IMR-90 (cell line): ENCODE measurements at regions not wholly inside any gene's neighbourhood (a gene's known extent, or its start where the extent isn't known, plus 50 kb on each side); places are given as distances from the start of the nearest gene placed in this dataset.

Experiments
- ATAC-seq: fragments of 200-7000 bp; cut with Tn5 transposase; 2 replicates; pipeline ENCODE4 v1.9.1; 2020; ENCODE audit warnings: low read depth, mild to moderate bottlenecking, moderate library complexity
- BruUV-seq: library from RNA; stranded (reverse); fragments of 400-500 nt; replicated peaks from 2 replicates; lab custom pipeline; 2021; lab: Mats Ljungman, UMichigan
- CTCF ChIA-PET: fragments of 300-600 bp; formaldehyde crosslinking; extraction: SDS; loops from one replicate; lab custom pipeline; 2021; ENCODE audit warnings: antibody characterized with exemption; lab: Yijun Ruan, JAX
- POLR2A ChIA-PET: fragments of 300-600 bp; sonication (Branson Sonifier 250); formaldehyde crosslinking; loops from one replicate; lab custom pipeline; 2022; ENCODE audit warnings: antibody characterized with exemption; ENCODE audit not compliant: unreplicated experiment; lab: Charles Lee
- DNase-seq: peaks from one replicate; pipeline ENCODE4 v3.0.0; 2013
- H2AFZ ChIP-seq: replicated peaks from 2 replicates; pipeline ENCODE3; 2013; ENCODE audit warnings: low read length, mild to moderate bottlenecking; ENCODE audit not compliant: poor library complexity
- H2AK5ac ChIP-seq: 2 replicates; pipeline ENCODE4 v1.6.1; 2013; ENCODE audit warnings: low read depth, low read length, inconsistent platforms
- H2AK9ac ChIP-seq: replicated peaks from 2 replicates; pipeline ENCODE3; 2013; ENCODE audit warnings: mild to moderate bottlenecking, low read depth, low read length, moderate library complexity; ENCODE audit not compliant: poor library complexity
- H2BK120ac ChIP-seq: 2 replicates; pipeline ENCODE4 v1.6.1; 2013; ENCODE audit warnings: low read depth, low read length, inconsistent platforms
- H2BK15ac ChIP-seq: 3 replicates; pipeline ENCODE4 v1.6.1; 2013; ENCODE audit warnings: low read depth, low read length, inconsistent platforms
- H2BK20ac ChIP-seq: 2 replicates; pipeline ENCODE4 v1.6.1; 2013; ENCODE audit warnings: low read depth, mild to moderate bottlenecking, inconsistent platforms, low read length, moderate library complexity
- H2BK5ac ChIP-seq: 2 replicates; pipeline ENCODE4 v1.6.1; 2013; ENCODE audit warnings: mild to moderate bottlenecking, low read depth, low read length, inconsistent platforms; ENCODE audit not compliant: poor library complexity, severe bottlenecking
- H3K14ac ChIP-seq: replicated peaks from 2 replicates; pipeline ENCODE4 v1.6.1; 2013; ENCODE audit warnings: low read depth, low read length, inconsistent platforms
- H3K18ac ChIP-seq: 2 replicates; pipeline ENCODE4 v1.6.1; 2013; ENCODE audit warnings: low read depth, low read length, control low read depth
- H3K23ac ChIP-seq: 2 replicates; pipeline ENCODE4 v1.6.1; 2013; ENCODE audit warnings: low read depth, low read length, inconsistent platforms
- H3K27ac ChIP-seq: 2 replicates; pipeline ENCODE4 v1.5.1; 2013; ENCODE audit warnings: mild to moderate bottlenecking, control low read depth, low read length; ENCODE audit not compliant: insufficient read depth
- H3K27me3 ChIP-seq: 2 replicates; pipeline ENCODE4 v1.6.1; 2013; ENCODE audit warnings: low read length; ENCODE audit not compliant: control insufficient read depth, insufficient read depth
- H3K36me3 ChIP-seq: 2 replicates; pipeline ENCODE4 v1.6.1; 2013; ENCODE audit warnings: low read length, mixed read lengths; ENCODE audit not compliant: control insufficient read depth, insufficient read depth
- H3K4ac ChIP-seq: 2 replicates; pipeline ENCODE4 v1.6.1; 2013; ENCODE audit warnings: low read depth, low read length, inconsistent platforms
- H3K4me1 ChIP-seq: 2 replicates; pipeline ENCODE4 v1.6.1; 2013; ENCODE audit warnings: low read length, mixed read lengths; ENCODE audit not compliant: control insufficient read depth, insufficient read depth
- H3K4me2 ChIP-seq: 2 replicates; pipeline ENCODE4 v1.6.1; 2013; ENCODE audit warnings: low read depth, mild to moderate bottlenecking, control low read depth, low read length, moderate library complexity
- H3K4me3 ChIP-seq: 2 replicates; pipeline ENCODE4 v1.5.1; 2013; ENCODE audit warnings: low read depth, mild to moderate bottlenecking, control low read depth, low read length, moderate library complexity; ENCODE audit not compliant: insufficient read depth
- H3K56ac ChIP-seq: 2 replicates; pipeline ENCODE4 v1.6.1; 2013; ENCODE audit warnings: low read length, inconsistent platforms; ENCODE audit not compliant: insufficient read depth; ENCODE audit errors: extremely low read depth
- H3K79me1 ChIP-seq, 2 experiments: 2 replicates each; pipeline ENCODE4 v1.6.1; 2013; ENCODE audit warnings: low read length in 2 of 2, inconsistent platforms in 1 of 2, low read depth in 1 of 2
- H3K9ac ChIP-seq: 2 replicates; pipeline ENCODE4 v1.6.1; 2013; ENCODE audit warnings: low read depth, low read length, control low read depth
- H3K9me1 ChIP-seq: 2 replicates; pipeline ENCODE4 v1.6.1; 2013; ENCODE audit warnings: low read length, inconsistent platforms; ENCODE audit not compliant: insufficient read depth
- H3K9me3 ChIP-seq: 2 replicates; pipeline ENCODE4 v1.6.1; 2013; ENCODE audit warnings: low read length; ENCODE audit not compliant: control insufficient read depth, insufficient read depth
- H4K20me1 ChIP-seq: 2 replicates; pipeline ENCODE4 v1.6.1; 2013; ENCODE audit warnings: low read length, inconsistent platforms; ENCODE audit not compliant: insufficient read depth
- H4K5ac ChIP-seq: 2 replicates; pipeline ENCODE4 v1.6.1; 2013; ENCODE audit warnings: mild to moderate bottlenecking, low read depth, low read length, control low read depth
- H4K8ac ChIP-seq, 2 experiments: 2 replicates each; pipeline ENCODE4 v1.6.1; 2013; ENCODE audit warnings: low read depth in 2 of 2, low read length in 2 of 2, control low read depth in 1 of 2, inconsistent platforms in 1 of 2
- H4K91ac ChIP-seq: 2 replicates; pipeline ENCODE4 v1.6.1; 2013; ENCODE audit warnings: low read depth, low read length, inconsistent platforms; ENCODE audit not compliant: insufficient read depth
- CTCF ChIP-seq: conservative IDR thresholded peaks from 2 replicates; pipeline ENCODE4 v1.5.1; 2012; ENCODE audit warnings: mild to moderate bottlenecking, low read depth, low read length, improper control_type of control experiment
- FOS ChIP-seq: fragments of 150-350 bp; IDR thresholded peaks from 2 replicates; pipeline ENCODE4 v1.6.1; 2016; ENCODE audit warnings: low read depth, low read length
- NFE2L2 ChIP-seq: fragments of 150-350 bp; IDR thresholded peaks from 2 replicates; pipeline ENCODE4 v1.6.1; 2016; ENCODE audit warnings: low read depth, mild to moderate bottlenecking, low read length
- RAD21 ChIP-seq: IDR thresholded peaks from 2 replicates; pipeline ENCODE4 v1.6.1; 2012; ENCODE audit warnings: low read length, improper control_type of control experiment
- RFX5 ChIP-seq: IDR thresholded peaks from 2 replicates; pipeline ENCODE4 v1.8.0; 2012; ENCODE audit warnings: low read depth, mild to moderate bottlenecking, low read length, moderate library complexity
- WGBS, 2 experiments: methylation state at CpG; one replicate each; pipeline versions ENCODE4 v1.1.5 to v1.1.7; 2013; ENCODE audit warnings: missing lambda C conversion rate in 2 of 2; ENCODE audit not compliant: insufficient read length in 1 of 2; ENCODE audit errors: extremely low coverage in 2 of 2; 5-methylcytosine and 5-hydroxymethylcytosine counted together
- dilution Hi-C: fragments of 300-500 bp; cut with HindIII; formaldehyde crosslinking; loops from one replicate; pipeline ENCODE4 v1.14.3; 2018; ENCODE audit warnings: low sequenced_read_pairs; ENCODE audit not compliant: unreplicated experiment
- in situ Hi-C: fragments of 300-500 bp; cut with MboI; formaldehyde crosslinking; loops from 3 replicates; pipeline ENCODE4 v1.14.3; 2019; ENCODE audit warnings: low sequenced_read_pairs, inconsistent platforms, mixed read lengths
- intact Hi-C: fragments of 100-400 bp; cut with micrococcal nuclease; formaldehyde crosslinking; loops from 2 replicates; pipeline ENCODE4 v1.10.0; 2022

- peaks cover 4% of the 10 kb centered on the region; the same call in 1 of the 2 replicates for H3K27me3 ChIP-seq
- dilution Hi-C loops (no loop called here), in situ Hi-C loops (no loop called here), intact Hi-C loops (no loop called here)
- H2BK20ac ChIP-seq = no peak overlapping the region
- no peak overlapping the region for H2BK15ac ChIP-seq
- H2AFZ ChIP-seq = no peak overlapping the region
- H3K9me1 ChIP-seq = no peaks in the 10 kb centered on the region; the same call in 1 of the 2 replicates
- 60% methylated on average over 3 of the region's 6 CpGs; no CpG with 5 or more reads in 1 of the 2 experiments for WGBS, 2 experiments
- no peak overlapping the region for H4K8ac ChIP-seq
- H3K14ac ChIP-seq = no peak overlapping the region
- DNase-seq (no peak), ATAC-seq (no peak)
- H3K4me1 ChIP-seq = no peaks in the 10 kb centered on the region; the same call in 1 of the 2 replicates
- H3K9me3 ChIP-seq = no peaks in the 10 kb centered on the region
- H2AK5ac ChIP-seq = no peak overlapping the region
- no peak overlapping the region for H3K4me3 ChIP-seq
- no peak overlapping the region for H4K91ac ChIP-seq
- no peak overlapping the region for H3K18ac ChIP-seq
- no peak overlapping the region for H3K4ac ChIP-seq
- H4K20me1 ChIP-seq = no peaks in the 10 kb centered on the region
- no peak overlapping the region for H3K23ac ChIP-seq
- H3K9ac ChIP-seq = no peak overlapping the region
- no peak overlapping the region for H3K4me2 ChIP-seq
- H3K56ac ChIP-seq = no peak overlapping the region
- TF ChIP-seq RFX5 = no peak
- TF ChIP-seq FOS = no peak
- TF ChIP-seq RAD21 = no peak
- no peak for TF ChIP-seq NFE2L2
- no peak for TF ChIP-seq CTCF
- no peak overlapping the region for H4K5ac ChIP-seq
- no TSS peak for BruUV-seq
- ChIA-PET POLR2A (no interaction called here), CTCF (no interaction called here)
- no peak overlapping the region for H2BK120ac ChIP-seq
- H3K79me1 ChIP-seq = no peaks in the 10 kb centered on the region
- H2AK9ac ChIP-seq = no peak overlapping the region
- H3K27ac ChIP-seq = no peak overlapping the region
- no peak overlapping the region for H2BK5ac ChIP-seq
- no peaks in the 10 kb centered on the region for H3K36me3 ChIP-seq
Measured at GRCh38 chr2:200226451-200227426, 79.8 kb upstream of the SPATS2L start.
